UCSD-AML1 (cell line): ENCODE measurements at regions not wholly inside any gene's neighbourhood (a gene's known extent, or its start where the extent isn't known, plus 50 kb on each side); places are given as distances from the start of the nearest gene placed in this dataset.
"Not testable (repeated sequence)": the region's sequence is repeated elsewhere in the genome, so short reads cannot be mapped to it uniquely, and the experiment has no call there.

Experiments
- DNase-seq: peaks from one replicate; lab custom pipeline; 2025; ENCODE audit not compliant: unreplicated experiment; lab: John Stamatoyannopoulos, UW

DNA sequence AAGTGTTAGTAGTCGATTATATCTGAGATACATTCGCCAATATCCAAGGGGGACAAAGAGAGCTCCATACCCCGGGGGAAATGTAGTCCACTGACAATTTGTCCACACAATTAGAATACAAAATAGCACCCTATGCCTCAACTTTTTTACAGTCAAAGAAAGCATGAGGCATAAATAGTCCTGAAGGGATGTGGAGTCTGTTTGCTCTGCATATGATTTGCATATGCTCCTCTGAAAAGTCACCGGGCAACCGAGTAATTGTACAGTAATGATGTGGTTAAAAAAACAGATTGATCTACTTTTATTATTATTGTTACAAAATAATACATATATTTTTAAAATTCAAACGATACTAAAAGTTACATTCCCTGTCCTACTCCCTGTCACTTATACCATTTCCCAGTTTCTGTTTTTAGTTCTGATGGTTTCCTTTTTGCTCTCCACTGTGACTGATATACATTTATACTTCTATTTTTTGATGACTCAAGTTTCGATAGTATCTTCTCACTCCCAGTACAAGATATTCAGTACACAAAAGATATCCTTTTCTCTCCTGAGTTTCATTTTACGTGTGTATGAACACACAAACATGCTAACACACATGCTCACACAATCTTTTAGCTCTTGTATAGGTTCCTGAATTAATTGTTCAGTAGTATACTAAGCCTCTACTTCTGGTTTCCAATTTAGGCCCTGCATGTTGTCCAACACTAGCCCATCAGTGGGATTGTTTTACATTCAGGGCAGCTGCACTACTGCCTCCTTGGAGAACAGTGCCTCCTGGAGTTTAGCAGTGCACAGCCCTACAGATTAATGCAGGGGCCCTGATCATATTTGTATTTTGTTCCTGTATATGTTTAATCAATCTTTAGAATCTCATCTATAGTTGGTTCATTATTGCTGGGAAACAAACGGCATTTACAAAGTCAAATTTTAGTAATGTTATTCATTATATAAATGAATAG, 130.9 kb downstream of the TES start:
- DNase-seq, result peak; percentile 3

DNA sequence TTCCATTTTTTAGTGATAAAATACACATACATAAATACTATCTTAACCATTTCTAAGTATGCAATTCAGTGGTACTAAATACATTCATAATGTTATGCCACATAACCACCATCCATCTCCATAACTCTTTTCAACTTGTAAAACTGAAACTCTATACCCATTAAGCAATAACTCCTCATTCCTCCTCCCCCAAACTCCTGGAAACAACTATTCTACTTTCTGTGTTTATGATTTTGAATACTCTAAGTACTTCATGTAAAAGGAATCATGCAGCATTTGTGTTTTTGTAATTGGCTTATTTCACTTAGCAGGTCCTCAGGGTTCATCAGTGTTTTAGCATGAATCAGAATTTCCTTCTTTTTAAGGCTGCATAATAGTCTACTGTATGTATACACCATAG, 131.8 kb downstream of the TES start:
- no peak for DNase-seq

DNA sequence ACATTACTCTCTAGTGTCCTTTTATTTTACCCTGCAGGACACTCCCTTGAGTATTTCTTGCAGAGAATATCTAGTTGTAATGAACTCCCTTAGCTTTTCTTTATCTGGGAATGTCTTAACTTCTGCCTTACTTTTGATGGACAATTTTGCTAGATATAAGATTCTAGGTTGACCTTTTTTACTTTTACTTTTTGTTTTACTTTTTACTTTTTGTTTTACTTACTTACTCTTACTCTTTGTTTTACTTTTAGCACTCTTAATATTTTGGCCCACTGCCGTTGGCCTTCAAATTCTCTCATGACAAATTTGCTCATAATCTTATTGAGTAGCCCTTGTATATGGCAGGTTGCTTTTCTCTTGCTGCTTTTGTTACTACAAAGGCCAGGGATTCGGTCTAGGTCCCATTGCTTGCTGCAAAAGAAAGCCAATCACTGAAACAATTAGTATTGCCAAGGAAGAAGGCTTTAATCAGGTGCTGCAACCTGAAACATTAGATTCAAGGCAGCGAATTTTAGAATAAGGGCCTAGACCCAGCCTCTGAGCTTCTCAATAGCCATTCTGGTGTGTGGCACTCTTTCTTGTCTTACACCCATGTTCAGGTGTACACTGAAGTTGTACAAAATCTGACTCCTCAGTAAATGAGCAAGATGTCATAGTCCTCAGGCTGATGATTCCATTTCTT, 137.0 kb downstream of the TES start:
- DNase-seq, result no peak

DNA sequence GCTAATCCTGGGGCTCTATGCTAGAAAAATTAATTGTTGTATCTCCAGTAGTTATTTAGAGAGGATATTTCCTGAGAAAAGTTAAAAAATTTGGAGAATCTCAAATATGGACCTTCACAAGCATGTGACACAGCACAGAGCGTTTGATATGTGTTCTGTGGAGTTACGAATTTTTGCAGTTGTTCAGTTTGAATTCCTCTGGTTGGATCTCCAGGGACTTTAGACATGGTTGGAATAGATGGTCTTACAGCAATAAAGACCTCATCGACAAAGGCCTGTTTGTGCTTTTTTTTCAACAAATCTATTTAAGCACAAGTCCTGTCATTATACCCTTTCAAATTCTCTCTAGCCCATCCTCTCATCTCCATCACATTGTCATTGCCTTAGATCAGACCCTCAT, 138.0 kb downstream of the TES start:
- no peak for DNase-seq

DNA sequence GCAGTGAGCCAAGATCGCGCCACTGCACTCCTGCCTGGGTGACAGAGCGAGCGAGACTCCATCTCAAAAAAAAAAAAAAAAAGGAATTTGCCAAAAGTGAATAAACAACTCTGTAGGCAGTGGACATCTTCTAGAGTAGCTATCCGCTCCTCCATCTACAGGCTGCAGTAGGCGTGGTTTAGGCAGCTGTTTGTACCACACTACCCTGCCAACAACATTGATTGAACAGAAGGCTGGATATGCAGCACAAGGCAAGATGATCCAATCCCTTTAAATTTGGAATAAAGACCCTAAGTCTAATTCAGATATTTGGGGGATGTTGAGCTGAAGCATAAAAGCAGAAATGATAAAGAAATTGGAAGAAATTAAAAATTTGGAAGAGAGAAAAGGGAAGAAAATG, 141.6 kb downstream of the TES start:
- DNase-seq, result no peak

DNA sequence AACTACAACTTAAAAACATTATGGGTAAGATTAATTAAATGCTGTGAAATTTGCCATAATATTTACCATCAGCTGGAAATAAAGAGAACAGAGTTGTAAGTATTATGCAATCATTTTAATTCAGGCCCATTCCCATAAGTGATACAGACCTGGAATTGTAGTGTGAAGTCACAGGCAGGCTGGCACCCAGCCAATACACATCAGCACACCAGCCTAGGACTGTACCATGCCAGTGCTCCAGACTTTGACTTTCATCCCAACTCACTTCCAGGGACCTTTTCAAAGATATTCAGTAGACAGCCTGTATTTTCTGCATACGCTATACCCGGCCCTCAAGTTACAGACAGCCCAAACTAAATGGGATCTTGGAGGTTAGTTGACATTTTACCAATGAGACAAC, 143.3 kb downstream of the TES start:
- no peak for DNase-seq

DNA sequence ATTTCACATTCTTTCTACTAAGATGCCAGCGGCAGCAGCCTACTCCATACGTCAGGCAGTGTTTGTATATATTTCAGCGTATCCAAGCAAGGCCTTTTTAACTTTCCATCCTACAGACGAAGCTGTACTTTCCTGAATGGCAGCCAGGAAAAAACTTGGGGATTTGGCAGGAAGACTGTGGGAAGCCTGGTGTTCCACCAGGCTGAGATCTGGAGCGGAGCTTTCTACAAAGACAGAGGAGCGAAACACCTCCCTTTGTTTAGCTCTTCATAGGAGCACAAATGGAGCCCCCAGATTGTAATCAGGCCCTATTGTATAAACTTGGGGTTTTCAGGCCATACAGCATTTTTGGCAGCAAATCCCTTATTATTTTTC, 143.8 kb downstream of the TES start:
- no peak for DNase-seq

DNA sequence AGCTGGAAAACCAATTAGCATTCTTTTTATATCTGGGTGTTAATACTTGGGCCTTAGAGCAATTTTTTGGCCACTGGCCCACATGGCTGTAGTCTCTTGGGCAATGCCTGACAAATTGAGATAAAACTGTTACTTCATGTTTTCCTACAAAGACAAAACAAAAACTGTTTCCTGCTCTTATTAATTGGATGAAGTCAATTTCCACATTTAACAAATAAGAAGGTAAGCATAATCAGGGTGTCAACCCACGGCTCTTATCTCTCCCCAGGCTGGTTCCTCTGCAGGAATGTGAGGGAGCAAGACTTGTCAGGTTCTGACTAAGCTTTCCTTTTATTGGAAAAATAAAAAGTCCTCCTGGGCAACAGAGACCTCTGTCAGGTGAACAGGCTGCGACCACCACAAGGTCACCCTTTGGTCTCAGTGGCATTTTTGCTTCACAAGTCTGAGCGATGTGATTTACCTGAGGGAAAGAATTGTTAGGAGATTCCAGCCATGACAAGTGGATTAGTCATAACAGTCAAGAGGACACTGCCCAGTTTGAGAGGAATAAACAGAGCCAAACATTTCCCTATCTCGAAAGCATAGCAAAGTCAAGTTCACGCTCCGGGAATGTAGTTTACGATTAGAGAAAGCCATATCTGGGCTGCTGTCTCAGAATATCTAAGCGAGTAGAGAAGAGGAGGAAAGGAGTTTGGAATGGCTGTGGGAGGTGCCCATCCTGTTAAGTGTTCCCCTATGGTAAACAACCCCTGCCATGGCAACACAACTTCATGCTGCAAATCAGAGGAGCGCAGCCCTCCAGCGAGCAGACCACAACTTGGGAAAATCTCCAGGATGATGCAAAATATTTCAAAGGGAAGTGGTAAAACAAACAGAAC, 144.4 kb downstream of the TES start:
- DNase-seq, result peak; percentile 7

DNA sequence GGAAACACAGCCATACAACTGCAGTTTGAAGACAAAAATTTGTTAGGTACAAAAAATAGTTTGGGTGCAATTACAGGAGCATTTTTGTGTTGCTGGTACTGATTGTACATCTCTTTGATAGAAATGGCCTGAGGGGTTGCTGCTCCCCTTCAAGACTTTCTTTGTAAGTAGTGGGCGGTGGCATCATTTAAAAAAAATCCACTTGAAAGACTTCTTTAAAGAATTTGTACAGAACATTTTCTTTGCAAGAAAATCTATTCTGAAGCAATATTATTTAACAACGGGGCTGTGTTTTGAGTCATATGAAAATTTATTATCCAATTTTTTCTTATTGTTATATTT, 144.1 kb upstream of the CAV2 start:
- DNase-seq, result no peak

DNA sequence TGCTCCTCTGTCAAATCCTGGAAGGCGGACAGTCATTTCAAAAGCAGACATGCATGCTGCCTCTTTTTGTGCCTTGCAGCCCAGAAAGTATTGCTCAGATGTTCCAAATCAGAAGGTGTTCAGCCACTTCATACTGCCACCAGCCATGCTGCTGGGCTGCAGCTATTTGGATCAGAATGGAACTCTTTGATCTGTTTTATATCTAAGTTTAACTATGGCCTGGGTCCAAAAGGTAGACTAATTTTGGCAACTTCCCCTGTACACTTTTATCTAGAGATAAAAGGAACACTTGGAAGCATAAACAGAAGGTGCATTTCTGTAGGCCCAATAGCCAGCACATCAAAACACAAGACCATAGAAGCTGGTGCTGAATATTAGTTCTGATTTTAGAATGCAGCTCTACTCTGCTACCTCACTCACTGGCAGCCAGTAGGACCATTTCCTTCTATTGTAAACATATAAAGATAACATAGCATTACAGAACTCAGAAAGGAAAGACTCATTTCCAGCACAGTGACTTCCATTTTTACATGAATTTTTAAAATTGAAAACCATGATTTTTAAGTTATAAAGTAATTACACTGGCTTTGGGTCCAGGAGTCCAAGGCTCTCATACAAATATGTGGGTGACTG, 143.1 kb upstream of the CAV2 start:
- DNase-seq, result no peak

DNA sequence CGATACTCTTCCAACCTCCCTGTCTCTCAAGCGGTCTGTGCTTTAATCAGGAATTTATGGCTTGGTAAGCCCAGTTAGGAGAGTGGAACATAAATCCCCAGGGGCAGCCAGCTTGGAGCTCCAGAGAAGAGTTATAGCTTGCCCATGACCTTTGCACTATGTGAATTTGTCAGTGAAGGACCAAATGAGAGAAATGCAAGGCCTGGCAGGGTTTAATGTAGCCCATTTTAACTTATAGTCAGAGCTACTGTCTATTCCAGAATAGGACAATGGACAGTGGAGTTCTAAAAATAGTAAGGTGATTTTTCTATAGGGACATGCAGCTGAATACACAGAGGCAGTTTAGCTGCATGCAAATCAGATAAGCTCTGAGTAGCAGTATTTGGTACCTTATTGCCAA, 142.6 kb upstream of the CAV2 start:
- DNase-seq, result no peak

DNA sequence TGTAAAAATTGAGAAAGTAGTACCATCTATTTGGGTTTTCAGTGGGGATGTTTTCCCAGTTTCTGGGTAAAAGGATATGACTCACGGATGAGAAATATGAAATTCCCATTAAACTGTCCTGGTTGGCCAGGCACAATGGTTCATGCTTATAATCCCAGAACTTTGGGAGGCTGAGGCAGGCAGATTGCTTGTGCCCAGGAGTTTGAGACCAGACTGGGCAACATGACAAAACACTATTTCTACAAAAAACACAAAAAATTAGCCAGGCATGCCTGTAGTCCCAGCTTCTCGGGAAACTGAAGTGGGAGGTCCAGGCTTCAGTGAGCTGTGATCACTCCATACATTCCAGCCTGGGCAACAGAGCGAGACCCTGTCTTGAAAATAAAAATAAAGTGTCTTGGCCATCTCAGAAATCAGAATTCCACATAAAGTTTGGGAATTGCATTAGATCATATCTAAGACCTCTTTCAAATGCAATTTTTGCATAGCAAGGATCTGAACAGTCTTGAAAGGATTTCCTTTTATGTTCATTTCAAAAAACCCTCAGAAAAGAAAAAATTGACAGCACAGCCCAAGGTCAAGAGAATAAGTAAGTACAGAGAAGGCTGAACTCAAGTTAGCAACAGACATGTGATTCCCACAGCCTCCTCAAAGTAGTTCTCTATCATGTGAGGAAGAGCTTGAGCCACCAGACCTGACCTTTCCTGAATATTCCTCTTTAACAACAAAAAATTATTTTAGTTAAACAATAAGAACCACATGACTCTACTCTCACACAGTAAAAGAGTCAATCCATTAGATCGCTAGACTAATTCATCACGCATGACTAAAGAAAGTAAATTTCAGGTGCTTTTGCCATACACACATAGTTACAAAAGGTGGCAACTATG, 141.5 kb upstream of the CAV2 start:
- DNase-seq, result no peak

DNA sequence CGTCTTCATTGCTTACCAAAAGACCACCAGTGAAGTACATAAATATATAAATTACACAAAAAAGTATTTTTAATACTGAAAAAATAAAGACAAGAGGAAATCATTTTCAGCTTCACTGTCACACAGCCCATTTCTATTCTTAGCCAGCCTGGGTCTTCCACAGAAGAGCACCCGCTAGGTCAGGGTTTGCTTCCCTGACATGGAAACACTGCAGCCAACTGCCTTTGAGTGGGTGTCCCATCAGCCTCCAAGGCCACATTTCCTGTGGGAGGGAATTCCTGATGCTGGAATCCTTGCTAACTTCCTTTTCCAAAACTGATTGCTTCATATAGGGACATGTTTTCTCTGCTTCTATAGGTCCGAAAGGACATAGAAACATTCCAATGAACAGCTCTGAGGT, 137.8 kb upstream of the CAV2 start:
- DNase-seq, result no peak

DNA sequence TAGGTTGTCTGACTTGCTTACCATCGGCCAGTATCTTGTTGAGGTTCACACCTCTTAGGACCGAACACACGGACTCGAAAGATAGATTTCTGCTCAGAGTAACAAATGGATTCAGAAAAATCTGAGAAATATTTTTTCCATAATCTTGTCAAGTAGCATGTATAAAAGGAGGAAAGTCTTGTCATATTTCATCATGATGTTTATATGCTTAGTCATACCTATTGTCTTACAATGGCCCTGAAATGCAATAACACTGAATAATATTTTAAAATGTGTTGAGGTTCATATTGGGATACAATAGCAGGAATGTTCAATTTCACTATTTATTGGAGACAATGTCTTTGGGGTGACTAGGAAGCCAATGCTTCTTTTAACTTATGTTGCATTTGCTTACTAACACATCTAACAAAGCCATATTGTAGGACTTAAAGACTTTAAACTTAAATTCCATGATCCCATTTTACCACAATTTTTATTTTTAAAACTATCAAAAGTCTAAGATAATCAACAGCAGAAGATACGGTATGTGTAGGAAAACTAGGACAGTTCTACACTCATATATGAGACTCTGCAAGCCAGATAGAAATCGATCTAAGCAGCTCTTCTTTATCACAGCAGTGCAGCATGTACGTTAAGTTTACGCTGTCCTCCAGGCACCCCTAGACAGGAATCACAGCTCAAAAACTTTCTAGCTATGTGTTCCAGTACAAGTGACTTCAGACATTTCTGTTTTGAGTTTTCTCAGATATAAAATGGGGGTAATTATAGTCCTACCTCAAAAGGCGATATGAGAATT, 135.7 kb upstream of the CAV2 start:
- no peak for DNase-seq

DNA sequence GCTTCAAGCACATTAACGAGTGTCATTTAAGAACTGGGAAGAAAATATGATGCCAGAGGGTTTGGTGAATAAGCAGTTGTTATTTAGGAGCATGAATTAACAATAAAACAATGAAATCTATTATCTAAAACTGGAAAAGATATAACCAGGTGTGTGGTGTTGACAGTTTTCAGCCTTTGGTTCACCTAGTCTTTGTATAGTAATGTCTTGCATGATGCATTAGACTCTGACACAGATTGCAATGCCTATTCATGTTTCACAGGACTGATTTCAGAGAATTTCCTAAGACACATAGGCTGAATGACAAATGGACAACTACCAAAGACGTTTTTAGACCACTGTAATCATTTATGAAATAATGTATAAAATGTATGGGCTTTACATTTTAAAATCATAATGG, 135.1 kb upstream of the CAV2 start:
- DNase-seq, result no peak

DNA sequence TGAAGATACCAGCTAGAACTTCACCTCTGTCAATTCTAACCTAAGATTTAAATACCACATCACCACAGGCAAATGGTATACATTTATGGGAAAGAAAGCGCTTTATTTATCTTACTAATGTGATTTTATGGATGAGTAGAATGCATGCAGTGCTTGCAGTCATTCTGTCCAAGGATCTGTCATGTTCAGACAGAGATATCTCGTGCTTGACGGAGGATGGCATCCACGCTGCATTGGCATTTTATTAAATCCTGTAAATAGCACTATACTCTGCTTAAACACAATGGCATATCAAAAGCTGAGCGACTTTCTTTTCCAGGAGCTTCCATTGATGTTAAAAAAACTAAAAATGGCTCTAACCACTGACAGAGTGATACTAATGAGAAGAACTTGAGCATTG, 133.7 kb upstream of the CAV2 start:
- DNase-seq, result no peak

DNA sequence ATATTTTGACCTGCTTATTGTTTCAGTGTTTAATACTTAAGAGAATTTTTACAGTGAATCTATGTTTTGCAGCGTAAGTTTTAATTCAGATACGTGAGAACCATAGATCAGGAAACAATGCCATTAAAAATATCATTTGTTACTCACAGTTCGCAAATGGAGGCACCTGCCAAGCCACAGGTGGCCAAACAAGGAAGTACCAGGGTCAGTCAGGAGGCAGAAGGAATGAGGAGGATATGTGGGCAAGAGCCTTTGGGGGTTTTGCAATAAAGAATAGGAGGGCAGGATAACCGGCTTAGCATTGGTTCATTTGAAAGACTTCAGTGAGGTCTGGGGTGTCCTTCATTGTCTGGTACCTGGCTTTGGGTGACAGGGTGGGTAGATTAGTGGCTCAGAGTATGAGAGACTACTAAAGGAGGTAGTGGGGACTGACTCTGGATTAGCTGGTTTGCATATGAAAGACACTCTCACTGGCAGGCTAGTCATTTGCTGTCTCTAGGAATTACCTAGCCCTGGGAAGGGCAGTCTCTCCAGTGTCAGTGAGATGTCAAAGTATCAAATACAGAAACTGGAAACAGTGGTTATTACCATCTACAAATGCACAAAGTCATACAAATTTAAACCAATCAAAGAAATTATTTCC, 132.2 kb upstream of the CAV2 start:
- no peak for DNase-seq

DNA sequence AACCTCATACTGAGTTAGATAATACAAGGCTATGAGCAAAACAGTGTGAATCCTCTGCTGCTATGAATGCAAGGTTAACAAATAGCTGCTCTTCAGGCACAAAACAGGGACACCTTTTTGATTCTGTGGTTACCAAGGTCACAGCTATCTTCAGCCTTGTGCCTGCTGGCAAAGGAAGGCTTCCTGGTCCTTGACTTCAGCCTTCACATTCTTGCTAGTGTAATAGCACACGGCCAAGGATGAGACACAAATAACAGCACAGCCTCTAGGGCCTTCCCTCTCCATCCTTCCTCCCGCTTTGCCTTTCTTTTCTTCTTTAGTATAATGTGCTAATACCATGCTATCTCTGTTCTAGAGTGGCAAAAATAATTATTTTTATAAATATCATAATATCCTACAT, 130.6 kb upstream of the CAV2 start:
- DNase-seq, result no peak

DNA sequence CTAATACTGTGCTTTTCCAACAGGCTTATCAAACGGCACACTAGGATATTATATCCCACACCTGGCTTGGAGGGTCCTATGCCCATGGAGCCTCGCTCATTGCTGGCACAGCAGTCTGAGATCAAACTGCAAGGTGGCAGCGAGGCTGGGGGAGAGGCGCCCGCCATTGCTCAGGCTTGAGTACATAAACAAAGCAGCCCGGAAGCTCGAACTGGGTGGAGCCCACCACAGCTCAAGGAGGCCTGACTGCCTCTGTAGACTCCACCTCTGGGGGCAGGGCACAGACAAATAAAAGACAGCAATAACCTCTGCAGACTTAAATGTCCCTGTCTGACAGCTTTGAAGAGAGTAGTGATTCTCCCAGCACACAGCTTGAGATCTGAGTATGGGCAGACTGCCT, 128.0 kb upstream of the CAV2 start:
- DNase-seq, result not testable (repeated sequence)
